Sigmoid colon (tissue), 4 donors: ENCODE measurements at regions not wholly inside any gene's neighbourhood (a gene's known extent, or its start where the extent isn't known, plus 50 kb on each side); places are given as distances from the start of the nearest gene placed in this dataset.

Source experiments
- EP300 ChIP-seq, 4 donors: sonication (generic); formaldehyde crosslinking; IDR thresholded peaks; one replicate each; pipeline ENCODE4 v1.6.1; 2017; ENCODE audit warnings: antibody characterized with exemption in 4 of 4
- POLR2A ChIP-seq, 2 donors: fragments of 450-650 bp; IDR thresholded peaks; one replicate each; pipeline ENCODE4 v1.6.1; 2016; ENCODE audit warnings: antibody characterized with exemption in 2 of 2, mild to moderate bottlenecking in 2 of 2, moderate library complexity in 2 of 2
- POLR2AphosphoS5 ChIP-seq, 4 donors: sonication (generic); formaldehyde crosslinking; IDR thresholded peaks; one replicate each; pipeline ENCODE4 v1.6.1; 2017; ENCODE audit warnings: antibody characterized with exemption in 4 of 4
- TF ChIP-seq, protein P1 (sequence below), 4 experiments: fragments of 450-650 bp in 3 of 4; fragments of 200-600 bp in 1 of 4; IDR thresholded peaks; one replicate each; pipeline ENCODE4 v1.5.1; 2016 to 2019; ENCODE audit warnings: antibody characterized with exemption in 4 of 4, mild to moderate bottlenecking in 3 of 4, moderate library complexity in 2 of 4

DNA sequence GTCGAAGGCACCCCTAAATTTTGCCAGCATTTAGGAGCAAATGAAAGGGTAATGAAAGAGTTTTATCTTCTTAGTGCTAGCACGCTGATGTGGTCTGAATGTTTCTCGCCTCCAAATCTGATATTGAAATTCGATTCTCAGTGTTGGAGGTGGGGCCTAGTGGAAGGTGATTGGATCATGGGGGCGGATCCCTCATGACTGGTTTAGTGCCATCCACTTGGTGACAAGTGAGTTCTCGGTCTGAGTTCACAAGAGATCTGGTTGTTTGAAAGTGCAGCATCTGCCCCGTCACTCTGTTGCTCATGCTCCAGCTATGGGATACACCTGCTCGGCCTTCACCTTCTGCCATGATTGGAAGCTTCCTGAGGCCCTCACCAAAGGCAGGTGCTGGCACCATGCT lies 75.1 kb upstream of the ZBTB40 start:
- TF ChIP-seq EP300 (IDR thresholded peaks at IDR 0.05), result no peak
- no peak for TF ChIP-seq POLR2AphosphoS5 (IDR thresholded peaks at IDR 0.05)
- TF ChIP-seq, protein P1, sequence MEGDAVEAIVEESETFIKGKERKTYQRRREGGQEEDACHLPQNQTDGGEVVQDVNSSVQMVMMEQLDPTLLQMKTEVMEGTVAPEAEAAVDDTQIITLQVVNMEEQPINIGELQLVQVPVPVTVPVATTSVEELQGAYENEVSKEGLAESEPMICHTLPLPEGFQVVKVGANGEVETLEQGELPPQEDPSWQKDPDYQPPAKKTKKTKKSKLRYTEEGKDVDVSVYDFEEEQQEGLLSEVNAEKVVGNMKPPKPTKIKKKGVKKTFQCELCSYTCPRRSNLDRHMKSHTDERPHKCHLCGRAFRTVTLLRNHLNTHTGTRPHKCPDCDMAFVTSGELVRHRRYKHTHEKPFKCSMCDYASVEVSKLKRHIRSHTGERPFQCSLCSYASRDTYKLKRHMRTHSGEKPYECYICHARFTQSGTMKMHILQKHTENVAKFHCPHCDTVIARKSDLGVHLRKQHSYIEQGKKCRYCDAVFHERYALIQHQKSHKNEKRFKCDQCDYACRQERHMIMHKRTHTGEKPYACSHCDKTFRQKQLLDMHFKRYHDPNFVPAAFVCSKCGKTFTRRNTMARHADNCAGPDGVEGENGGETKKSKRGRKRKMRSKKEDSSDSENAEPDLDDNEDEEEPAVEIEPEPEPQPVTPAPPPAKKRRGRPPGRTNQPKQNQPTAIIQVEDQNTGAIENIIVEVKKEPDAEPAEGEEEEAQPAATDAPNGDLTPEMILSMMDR (IDR thresholded peaks at IDR 0.05), result no peak
- TF ChIP-seq POLR2A (IDR thresholded peaks at IDR 0.05), result no peak
